Esophagus mucosa (tissue), 1 donor: ENCODE measurements at regions not wholly inside any gene's neighbourhood (a gene's known extent, or its start where the extent isn't known, plus 50 kb on each side); places are given as distances from the start of the nearest gene placed in this dataset.

Experiments used
- ATAC-seq: fragments of 200-7000 bp; cut with Tn5 transposase; one replicate; pipeline ENCODE4 v1.9.1; 2020
- donor health status: DM: yes; HTN: yes; CAD: no.

- no peak for ATAC-seq
Measured at GRCh38 chr10:28054228-28054860, 55.5 kb upstream of the ODAD2 start.

DNA sequence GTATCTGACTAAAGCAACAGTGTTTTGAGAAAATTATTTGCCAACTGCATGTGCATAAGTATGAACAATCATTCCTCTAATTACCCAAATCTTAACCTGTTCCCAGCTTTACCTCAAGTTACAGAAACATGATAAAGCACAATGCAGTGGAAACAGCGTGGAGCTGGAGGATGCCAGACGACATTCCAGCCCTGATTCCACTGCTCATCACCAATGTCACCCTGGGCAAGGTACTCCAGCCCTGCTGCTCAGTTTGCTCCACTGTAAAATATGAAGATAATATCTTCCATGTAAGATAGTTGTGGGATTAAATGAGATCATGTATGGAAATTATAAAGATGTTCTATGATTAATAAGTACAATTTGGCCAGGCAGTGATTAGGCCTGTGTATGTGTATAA, 50.4 kb upstream of the ODAD2 start:
- ATAC-seq, result no peak
